Stimulated activated CD4-positive, alpha-beta T cell treated with anti-CD3 and anti-CD28 coated beads, TNF-alpha, amount 100 ng/mL, for 24 hours (primary cell): ENCODE measurements at regions not wholly inside any gene's neighbourhood (a gene's known extent, or its start where the extent isn't known, plus 50 kb on each side); places are given as distances from the start of the nearest gene placed in this dataset.
"Not testable (repeated sequence)": the region's sequence is repeated elsewhere in the genome, so short reads cannot be mapped to it uniquely, and the experiment has no call there.

Experiments used
- DNase-seq, 3 experiments: peaks; one replicate each; pipeline ENCODE4 v3.0.0-alpha.2; 2020; ENCODE audit warnings: low read depth in 3 of 3

DNA sequence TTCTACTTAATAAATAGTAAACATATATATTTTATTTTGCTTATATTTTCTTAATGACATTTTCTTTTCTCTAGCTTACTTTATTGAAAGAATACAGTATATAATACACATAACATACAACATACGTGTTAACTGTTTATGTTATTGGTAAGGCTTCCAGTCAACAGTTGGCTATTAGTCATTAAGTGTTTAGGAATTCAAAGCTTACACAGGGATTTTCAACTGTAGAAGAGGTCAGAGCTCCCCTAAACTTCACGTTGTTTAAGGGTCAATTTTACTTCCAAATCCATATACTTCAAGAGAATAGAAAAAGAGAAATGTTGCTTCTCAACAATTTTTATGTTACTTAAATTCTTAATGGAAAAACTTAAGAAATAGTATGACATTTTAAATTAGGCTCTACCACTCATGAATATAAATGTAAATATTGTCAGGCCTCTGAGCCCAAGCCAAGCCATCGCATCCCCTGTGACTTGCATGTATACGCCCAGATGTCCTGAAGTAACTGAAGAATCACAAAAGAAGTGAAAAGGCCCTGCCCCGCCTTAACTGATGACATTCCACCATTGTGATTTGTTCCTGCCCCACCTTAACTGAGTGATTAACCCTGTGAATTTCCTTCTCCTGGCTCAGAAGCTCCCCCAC lies 456.5 kb upstream of the NETO1 start:
- not testable (repeated sequence) for DNase-seq

- no peak for DNase-seq
These were observed 451.1 kb upstream of the NETO1 start for GRCh38 chr18:73318739-73319479.

DNA sequence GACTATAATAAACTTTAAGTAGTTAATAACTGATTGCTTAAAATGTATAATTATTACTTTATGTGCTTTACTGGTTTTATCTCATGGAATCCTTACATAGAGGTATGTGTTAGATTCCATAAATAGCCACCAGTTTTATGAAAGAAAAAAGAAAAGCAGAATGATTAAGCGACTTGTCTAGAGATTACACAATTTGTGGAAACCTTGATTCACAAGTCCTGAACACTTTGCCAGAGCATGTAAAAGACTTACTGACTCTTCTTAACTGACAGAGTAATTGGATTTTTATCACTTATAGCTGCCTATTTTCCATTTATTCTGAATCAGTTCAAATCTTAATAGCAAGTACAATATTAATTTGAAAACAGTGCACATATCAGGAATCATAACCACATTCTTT lies 448.7 kb upstream of the NETO1 start:
- DNase-seq, result no peak

GRCh38 chr18:73315381-73315780 lies 447.6 kb upstream of the NETO1 start:
- no peak for DNase-seq

DNA sequence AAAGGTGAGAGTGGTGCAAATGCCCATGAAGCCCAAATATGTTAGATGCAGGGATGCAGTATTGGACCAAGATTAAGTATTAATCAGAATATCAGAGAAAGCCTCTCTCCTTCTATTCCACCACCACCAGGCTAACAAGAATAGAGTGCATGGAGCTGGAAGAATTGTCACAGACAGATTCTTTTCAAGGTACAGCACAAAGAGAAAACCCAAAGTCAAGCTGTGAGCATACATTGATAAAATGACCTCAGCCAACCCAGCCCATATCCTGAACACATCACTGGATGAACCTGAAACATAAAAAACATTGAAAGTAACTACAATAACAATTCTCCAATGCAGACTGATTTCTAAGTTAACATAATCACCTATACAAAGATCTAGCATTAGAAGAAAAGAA lies 445.7 kb upstream of the NETO1 start:
- no peak for DNase-seq

GRCh38 chr18:73296686-73297085 lies 428.9 kb upstream of the NETO1 start:
- DNase-seq, result no peak

GRCh38 chr18:73292156-73292555 lies 424.4 kb upstream of the NETO1 start:
- no peak for DNase-seq

DNA sequence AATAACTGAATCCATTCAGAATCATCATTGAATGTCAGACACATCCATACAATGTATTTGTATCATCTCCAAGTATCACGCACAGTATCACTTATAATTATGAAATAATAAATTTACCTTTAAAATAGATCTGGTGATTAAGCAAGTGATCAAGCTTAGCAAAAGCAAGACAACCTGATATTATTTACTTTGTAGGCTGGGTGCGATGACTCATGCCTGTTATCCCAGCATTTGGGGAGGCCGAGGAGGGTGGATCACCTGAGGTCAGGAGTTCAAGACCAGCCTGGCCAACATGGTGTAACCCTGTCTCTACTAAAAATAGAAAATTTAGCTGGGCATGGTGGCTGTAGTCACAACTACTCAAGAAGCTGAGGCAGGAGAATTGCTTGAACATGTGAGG lies 421.0 kb upstream of the NETO1 start:
- no peak for DNase-seq

DNA sequence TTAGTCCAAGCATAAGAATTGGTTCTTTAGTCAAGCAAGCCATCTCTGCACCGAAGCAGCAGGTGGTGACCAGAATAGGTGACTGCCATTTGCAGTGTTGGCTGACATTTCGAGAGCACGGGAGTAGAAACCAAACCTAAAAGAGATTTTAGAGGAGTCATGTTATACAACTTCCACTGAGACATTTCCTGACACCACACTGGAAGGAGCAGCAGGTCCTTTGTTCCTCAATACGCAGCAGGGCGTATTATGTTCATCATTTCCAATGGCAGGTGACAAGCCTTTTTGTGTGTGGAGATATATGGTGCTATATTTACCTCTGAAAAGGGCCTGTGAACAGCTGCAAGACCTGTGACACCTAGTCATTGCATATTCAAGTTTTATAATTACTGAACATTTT lies 418.8 kb upstream of the NETO1 start:
- DNase-seq, result no peak

- DNase-seq, result no peak
These were observed 416.0 kb upstream of the NETO1 start for GRCh38 chr18:73283788-73284187.

DNA sequence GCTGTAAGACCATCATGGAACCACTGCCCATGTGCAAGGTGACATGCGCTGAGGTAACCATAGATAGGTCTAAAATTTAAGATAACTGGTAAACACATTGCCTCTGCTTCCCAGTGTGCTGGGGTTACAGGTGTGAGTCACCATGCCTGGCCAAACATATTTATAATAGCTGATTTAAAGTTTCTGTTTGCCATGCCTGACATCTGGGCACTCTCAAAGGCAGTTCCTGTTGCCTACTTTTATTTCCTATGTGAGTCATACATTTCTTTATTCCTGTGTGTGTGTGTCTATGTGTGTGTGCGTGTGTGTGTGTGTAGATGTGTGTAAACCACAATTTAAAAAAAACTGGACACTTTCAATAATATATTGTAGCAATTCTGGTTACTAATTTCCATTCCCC lies 415.2 kb upstream of the NETO1 start:
- no peak for DNase-seq

DNA sequence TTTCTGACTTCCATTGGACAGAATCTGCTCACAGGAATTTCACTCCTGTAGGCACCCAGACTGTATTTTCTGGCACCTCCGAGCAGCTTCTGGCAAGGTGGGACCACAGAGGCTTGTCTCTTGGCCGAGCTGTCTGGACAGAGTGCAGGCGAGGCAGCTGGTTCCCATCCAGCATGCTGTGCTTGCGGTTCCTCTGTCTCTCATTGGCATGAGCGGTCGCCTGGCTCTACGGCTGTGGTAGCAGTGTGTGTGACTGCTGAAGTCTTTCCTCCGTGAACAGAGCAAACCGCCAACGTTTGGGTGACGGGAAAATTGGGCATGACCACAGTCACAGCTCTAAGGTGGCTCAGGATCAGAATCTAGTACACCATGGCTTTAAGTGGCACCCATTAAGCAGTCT lies 411.7 kb upstream of the NETO1 start:
- no peak for DNase-seq

- DNase-seq, result no peak
These were observed 407.2 kb upstream of the NETO1 start for GRCh38 chr18:73274812-73275621.

DNA sequence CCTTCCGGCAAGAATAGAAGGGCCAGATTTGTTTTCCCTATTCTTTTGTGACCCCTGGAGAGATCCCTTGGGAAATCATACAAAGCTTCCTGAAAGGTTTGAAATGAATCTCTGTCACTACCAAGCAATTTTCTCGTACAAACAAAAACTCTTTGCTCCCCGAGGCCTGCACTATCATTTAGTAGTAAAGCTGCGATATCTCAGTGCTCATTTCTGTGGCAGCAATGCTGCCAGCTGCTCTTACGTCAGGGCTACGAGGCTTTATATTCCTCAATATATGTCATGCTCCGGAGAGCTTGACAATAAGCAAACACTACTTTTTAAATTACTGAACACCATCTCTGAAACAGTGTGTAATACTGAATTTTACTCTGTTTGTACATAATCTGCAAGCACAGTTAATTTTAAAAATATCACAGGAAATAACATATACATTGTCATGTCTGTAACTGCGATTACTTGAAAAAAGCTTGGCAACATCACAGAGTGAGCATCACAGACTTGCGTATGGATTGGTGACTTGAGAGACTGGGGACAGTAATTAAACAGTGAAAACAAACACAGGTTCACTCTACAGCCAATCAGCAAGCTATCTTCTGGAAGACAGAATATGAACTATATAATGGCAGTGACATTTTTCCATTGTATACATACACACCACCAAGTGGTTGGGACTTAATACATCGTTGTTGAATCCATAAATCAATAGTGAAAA lies 403.3 kb upstream of the NETO1 start:
- DNase-seq, result no peak

DNA sequence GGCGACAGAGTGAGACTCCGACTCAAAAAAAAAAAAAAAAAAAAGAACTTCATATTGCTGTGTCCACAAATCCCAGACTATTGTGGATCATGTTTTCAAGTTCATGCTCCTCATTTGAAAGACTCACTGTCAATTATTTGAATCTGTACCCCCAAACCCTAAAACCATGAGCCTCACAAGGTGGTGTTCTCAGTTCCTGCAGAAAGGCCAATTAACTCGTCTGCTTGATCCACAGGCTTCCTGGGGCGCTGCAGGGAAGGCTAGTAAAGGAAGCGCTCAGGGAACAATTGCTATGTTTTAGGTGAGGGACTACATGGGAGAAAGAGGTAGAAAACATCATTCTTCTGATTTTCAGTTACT lies 396.8 kb upstream of the NETO1 start:
- no peak for DNase-seq

DNA sequence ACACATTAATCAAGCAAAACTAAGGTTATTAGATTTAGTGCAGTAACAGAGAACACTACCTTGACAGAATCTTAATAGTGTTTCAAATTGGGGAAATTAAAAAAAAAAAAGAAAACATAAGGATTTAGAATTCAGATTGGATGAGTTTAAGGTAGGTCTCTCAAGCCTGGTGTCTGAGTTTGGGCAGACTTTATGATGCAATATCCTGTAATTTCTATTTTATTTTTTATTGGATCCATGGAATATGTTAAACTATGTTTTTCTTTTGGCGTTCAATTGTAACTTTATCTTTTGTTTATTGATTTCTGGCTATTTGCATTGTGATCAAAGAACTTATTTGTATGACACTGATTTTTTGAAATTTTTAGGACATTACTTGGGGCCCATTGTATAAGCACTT lies 394.1 kb upstream of the NETO1 start:
- DNase-seq, result no peak

DNA sequence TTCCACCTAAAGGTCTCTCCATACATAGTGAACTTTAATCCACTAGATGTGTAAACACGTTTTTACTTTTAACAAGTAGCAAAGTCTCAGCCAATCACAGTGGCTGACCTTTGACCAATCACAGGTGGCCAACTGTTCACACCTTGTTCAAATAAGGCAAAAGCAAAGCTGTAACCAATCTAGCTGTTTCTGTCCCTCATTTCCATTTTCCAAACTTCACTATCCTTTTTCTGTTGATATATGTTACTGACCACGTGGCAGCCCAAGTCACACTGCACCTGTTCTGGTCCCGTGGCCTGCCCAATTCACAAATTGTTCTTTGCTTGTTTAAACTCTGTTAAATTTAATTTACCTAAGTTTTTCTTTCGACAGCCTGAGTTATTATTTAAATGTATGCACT lies 393.5 kb upstream of the NETO1 start:
- DNase-seq, result no peak

DNA sequence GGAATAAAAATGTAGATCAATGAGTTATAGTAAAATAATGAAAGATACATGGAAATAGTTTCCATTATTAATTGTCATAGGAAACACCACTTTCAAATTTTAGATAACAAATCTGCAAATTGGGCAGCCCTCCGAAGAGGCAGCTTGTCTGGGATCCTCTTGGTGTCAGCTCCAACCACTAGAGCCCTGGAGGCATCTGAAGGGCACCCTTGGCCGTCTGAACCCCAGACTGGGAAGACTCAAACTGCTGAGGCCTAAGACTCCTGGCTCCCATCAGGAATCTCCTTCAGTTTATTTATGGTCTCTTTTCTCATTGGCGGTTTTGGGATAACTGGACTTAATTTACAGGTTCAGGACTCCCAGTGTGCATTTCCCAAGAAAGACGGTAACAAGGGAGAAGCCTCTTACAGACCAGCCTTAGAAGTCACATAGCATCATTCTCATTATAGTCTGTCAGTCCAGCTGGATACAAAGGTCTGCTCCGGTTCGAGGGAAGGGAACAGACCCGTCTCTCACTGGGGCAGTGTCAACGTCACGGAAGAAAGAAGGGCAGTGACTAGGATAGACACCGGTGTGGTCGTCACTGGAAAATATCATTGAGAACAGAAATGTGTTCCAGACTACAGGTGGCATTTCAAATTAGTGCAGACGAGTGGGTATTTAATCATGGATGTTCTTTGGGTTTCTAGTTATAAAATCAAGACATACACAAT lies 390.7 kb upstream of the NETO1 start:
- no peak for DNase-seq

GRCh38 chr18:73254564-73254963 lies 386.8 kb upstream of the NETO1 start:
- DNase-seq, result no peak

GRCh38 chr18:73249030-73249429 lies 381.2 kb upstream of the NETO1 start:
- no peak for DNase-seq

GRCh38 chr18:73246763-73247162 lies 379.0 kb upstream of the NETO1 start:
- no peak for DNase-seq

DNA sequence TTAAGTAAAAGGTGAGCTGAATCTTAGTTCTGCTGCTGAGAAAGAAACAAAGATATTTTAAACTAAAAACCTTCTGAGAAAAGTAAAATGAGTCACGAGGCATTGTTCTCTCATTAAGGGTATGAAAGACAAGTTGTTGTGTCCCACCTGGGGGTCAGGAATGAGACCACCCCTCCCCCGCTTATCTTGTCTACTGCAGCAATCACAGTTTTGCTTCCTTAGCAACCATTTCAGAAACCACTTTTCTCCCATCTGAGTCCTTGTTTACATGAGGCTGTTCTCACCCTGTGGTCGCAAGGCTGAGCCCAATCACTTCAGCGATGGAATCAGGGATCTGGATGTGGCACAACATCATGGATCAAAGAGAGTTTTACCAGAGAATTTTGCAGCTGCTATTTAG lies 377.6 kb upstream of the NETO1 start:
- no peak for DNase-seq
